AG04449 (cell line): ENCODE measurements at regions not wholly inside any gene's neighbourhood (a gene's known extent, or its start where the extent isn't known, plus 50 kb on each side); places are given as distances from the start of the nearest gene placed in this dataset.

Source experiments
- CTCF ChIA-PET: fragments of 350-600 bp; formaldehyde crosslinking; extraction: SDS; loops from one replicate; lab custom pipeline; 2021; ENCODE audit warnings: antibody characterized with exemption; lab: Yijun Ruan, JAX
- POLR2A ChIA-PET: fragments of 400-600, 350-600 bp; formaldehyde crosslinking; extraction: SDS; loops from one replicate; lab custom pipeline; 2020; ENCODE audit warnings: antibody characterized with exemption, inconsistent platforms; lab: Yijun Ruan, JAX
- DNase-seq: peaks from one replicate; pipeline ENCODE4 v3.0.0-alpha.2; 2010; ENCODE audit warnings: low read depth, low spot score
- H3K4me3 ChIP-seq: 2 replicates; pipeline ENCODE4 v1.5.1; 2011; ENCODE audit warnings: low read depth, mild to moderate bottlenecking, control low read depth, low read length
- TF ChIP-seq, protein P1 (sequence below): IDR thresholded peaks from one replicate; pipeline ENCODE4 v1.5.1; 2011; ENCODE audit warnings: mild to moderate bottlenecking, moderate library complexity, low read length, control low read depth, inconsistent platforms; ENCODE audit not compliant: insufficient read depth; ENCODE audit errors: missing control alignments

DNA sequence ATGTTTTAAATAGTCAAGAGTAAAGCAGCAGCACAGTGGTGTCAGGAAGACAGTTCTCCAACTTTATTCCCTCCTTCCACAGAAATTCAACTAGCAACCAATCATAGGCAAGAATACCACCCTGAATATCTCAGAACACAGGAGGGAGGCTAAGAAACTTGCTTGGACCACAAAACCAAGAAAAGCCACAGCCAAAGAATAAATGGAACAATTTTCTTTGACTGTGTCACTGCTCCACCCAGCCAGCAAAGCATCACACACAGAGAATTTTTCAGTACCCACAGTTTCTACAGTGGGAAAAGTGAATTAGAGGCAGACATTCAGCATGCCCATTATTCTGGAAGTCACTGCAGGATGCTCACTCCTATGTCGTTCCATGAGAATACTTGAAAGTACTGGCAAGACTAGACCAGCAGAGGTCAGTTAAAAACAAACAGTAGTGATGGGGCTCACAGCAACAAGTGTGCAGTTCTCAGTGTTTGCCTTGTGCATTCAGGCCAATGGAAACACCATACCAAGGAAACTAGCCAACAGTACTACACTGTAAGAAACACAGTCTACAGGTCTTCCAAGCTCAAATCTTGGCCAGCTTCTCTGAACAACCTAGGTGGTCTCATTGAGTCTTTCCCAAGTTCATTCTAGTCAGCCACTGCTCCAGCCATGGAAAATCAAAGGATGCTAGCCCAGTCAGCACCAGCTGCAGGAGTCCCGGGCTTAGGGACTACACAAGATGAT lies 56.8 kb upstream of the FOXG1 start:
- CTCF ChIA-PET = no interaction called here
- TF ChIP-seq, protein P1, sequence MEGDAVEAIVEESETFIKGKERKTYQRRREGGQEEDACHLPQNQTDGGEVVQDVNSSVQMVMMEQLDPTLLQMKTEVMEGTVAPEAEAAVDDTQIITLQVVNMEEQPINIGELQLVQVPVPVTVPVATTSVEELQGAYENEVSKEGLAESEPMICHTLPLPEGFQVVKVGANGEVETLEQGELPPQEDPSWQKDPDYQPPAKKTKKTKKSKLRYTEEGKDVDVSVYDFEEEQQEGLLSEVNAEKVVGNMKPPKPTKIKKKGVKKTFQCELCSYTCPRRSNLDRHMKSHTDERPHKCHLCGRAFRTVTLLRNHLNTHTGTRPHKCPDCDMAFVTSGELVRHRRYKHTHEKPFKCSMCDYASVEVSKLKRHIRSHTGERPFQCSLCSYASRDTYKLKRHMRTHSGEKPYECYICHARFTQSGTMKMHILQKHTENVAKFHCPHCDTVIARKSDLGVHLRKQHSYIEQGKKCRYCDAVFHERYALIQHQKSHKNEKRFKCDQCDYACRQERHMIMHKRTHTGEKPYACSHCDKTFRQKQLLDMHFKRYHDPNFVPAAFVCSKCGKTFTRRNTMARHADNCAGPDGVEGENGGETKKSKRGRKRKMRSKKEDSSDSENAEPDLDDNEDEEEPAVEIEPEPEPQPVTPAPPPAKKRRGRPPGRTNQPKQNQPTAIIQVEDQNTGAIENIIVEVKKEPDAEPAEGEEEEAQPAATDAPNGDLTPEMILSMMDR = no peak
- POLR2A ChIA-PET = no interaction called here
- no peak for DNase-seq
- H3K4me3 ChIP-seq = no peak overlapping the region
